ENCODE measurements at regions not wholly inside any gene's neighbourhood (a gene's known extent, or its start where the extent isn't known, plus 50 kb on each side); places are given as distances from the start of the nearest gene placed in this dataset.

- DNase-seq (ENCODE audit: low read depth, low spot score), result no peak
These were observed 163.9 kb downstream of the ADAMTS15 start for GRCh38 chr11:130612291-130612851.

GRCh38 chr11:130613396-130613795, 165.0 kb downstream of the ADAMTS15 start:
- no peak for DNase-seq (ENCODE audit: low read depth, low spot score)

GRCh38 chr11:130614591-130614990, 166.1 kb downstream of the ADAMTS15 start:
- DNase-seq (ENCODE audit: low read depth, low spot score), result no peak

- no peak for DNase-seq (ENCODE audit: low read depth, low spot score)
These were observed 167.1 kb downstream of the ADAMTS15 start for GRCh38 chr11:130615561-130615960.

GRCh38 chr11:130616573-130616972, 168.1 kb downstream of the ADAMTS15 start:
- DNase-seq (ENCODE audit: low read depth, low spot score), result no peak

- DNase-seq (ENCODE audit: low read depth, low spot score), result no peak
These were observed 168.6 kb downstream of the ADAMTS15 start for GRCh38 chr11:130617001-130617400.

- DNase-seq (ENCODE audit: low read depth, low spot score), result no peak
These were observed 172.1 kb downstream of the ADAMTS15 start for GRCh38 chr11:130620548-130620947.

- DNase-seq (ENCODE audit: low read depth, low spot score), result no peak
These were observed 173.7 kb downstream of the ADAMTS15 start for GRCh38 chr11:130622141-130622542.

- DNase-seq (ENCODE audit: low read depth, low spot score), result no peak
These were observed 175.5 kb downstream of the ADAMTS15 start for GRCh38 chr11:130623670-130624668.

GRCh38 chr11:130624971-130625544, 176.6 kb downstream of the ADAMTS15 start:
- no peak for DNase-seq (ENCODE audit: low read depth, low spot score)

- no peak for DNase-seq (ENCODE audit: low read depth, low spot score)
These were observed 177.3 kb downstream of the ADAMTS15 start for GRCh38 chr11:130625578-130626306.

- no peak for DNase-seq (ENCODE audit: low read depth, low spot score)
These were observed 180.6 kb downstream of the ADAMTS15 start for GRCh38 chr11:130629039-130629438.

GRCh38 chr11:130631119-130631518, 182.7 kb downstream of the ADAMTS15 start:
- no peak for DNase-seq (ENCODE audit: low read depth, low spot score)

- no peak for DNase-seq (ENCODE audit: low read depth, low spot score)
These were observed 185.0 kb downstream of the ADAMTS15 start for GRCh38 chr11:130633466-130633865.

- DNase-seq (ENCODE audit: low read depth, low spot score), result no peak
These were observed 185.7 kb downstream of the ADAMTS15 start for GRCh38 chr11:130634186-130634585.

GRCh38 chr11:130634961-130635473, 186.6 kb downstream of the ADAMTS15 start:
- no peak for DNase-seq (ENCODE audit: low read depth, low spot score)

GRCh38 chr11:130635937-130636630, 187.6 kb downstream of the ADAMTS15 start:
- no peak for DNase-seq (ENCODE audit: low read depth, low spot score)

- no peak for DNase-seq (ENCODE audit: low read depth, low spot score)
These were observed 188.4 kb downstream of the ADAMTS15 start for GRCh38 chr11:130636722-130637464.

- DNase-seq (ENCODE audit: low read depth, low spot score), result no peak
These were observed 189.1 kb downstream of the ADAMTS15 start for GRCh38 chr11:130637566-130637965.

GRCh38 chr11:130638033-130638432, 189.6 kb downstream of the ADAMTS15 start:
- no peak for DNase-seq (ENCODE audit: low read depth, low spot score)
